ENCODE measurements at regions not wholly inside any gene's neighbourhood (a gene's known extent, or its start where the extent isn't known, plus 50 kb on each side); places are given as distances from the start of the nearest gene placed in this dataset.

DNA sequence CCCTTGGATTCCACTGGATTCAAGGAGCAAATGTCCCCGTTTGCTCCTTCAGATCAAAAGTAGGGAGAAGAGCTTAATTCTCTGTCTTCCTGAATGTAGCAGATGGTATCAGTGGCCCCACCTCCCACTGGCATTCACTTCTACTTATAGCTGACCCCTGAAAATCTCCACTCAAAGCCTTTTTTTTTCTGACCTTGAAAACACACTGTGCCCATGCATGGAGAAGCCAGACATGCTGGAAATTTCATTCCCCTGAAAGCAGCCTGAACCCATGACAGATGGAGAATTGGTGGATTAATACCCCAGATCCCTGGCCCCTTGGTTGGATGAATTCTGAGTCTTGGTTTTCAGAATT lies 76.6 kb upstream of the UBAC2 start:
- no peak overlapping the region for H3K4me3 ChIP-seq (ENCODE audit: low read length)
- DNase-seq (ENCODE audit: low read depth), result no peak
- no peak for TF ChIP-seq CTCF (conservative IDR thresholded peaks at IDR 0.05; ENCODE audit: low read length)

- H3K4me3 ChIP-seq (ENCODE audit: low read length), result no peak overlapping the region
- no peak for TF ChIP-seq CTCF (conservative IDR thresholded peaks at IDR 0.05; ENCODE audit: low read length)
- peak; percentile 54 for DNase-seq (ENCODE audit: low read depth)
Measured at GRCh38 chr13:99124794-99125316, 75.8 kb upstream of the UBAC2 start.

- DNase-seq (ENCODE audit: low read depth), result no peak
- TF ChIP-seq CTCF (conservative IDR thresholded peaks at IDR 0.05; ENCODE audit: low read length), result no peak
- H3K4me3 ChIP-seq (ENCODE audit: low read length), result no peak overlapping the region
Measured at GRCh38 chr13:99125326-99125915, 75.2 kb upstream of the UBAC2 start.

DNA sequence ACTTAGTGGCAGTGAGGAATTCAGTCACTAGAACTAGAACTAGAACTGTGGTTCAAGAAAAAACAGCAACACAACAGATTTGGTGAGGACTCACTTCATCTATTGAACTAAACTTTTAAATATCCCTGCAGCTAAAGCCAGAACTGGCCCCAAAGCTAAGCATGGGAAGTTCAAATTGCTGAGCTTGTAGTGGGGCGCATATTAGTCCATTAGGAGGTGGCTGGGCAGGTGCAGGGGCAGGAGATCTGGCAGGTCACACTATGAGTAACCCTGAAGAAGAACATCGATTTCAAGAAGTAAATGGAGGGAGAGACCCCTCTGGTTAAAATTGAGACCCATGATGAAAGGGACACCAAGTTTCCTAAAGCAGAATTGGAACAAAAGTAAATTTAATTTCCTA lies 73.8 kb upstream of the UBAC2 start:
- no peak for TF ChIP-seq CTCF (conservative IDR thresholded peaks at IDR 0.05; ENCODE audit: low read length)
- H3K4me3 ChIP-seq (ENCODE audit: low read length), result no peak overlapping the region
- no peak for DNase-seq (ENCODE audit: low read depth)

GRCh38 chr13:99129050-99129449 lies 71.6 kb upstream of the UBAC2 start:
- no peak for TF ChIP-seq CTCF (conservative IDR thresholded peaks at IDR 0.05; ENCODE audit: low read length)
- H3K4me3 ChIP-seq (ENCODE audit: low read length), result no peak overlapping the region
- no peak for DNase-seq (ENCODE audit: low read depth)

- TF ChIP-seq CTCF (conservative IDR thresholded peaks at IDR 0.05; ENCODE audit: low read length), result no peak
- no peak for DNase-seq (ENCODE audit: low read depth)
- H3K4me3 ChIP-seq (ENCODE audit: low read length), result no peak overlapping the region
Measured at GRCh38 chr13:99129951-99130350, 70.7 kb upstream of the UBAC2 start.

DNA sequence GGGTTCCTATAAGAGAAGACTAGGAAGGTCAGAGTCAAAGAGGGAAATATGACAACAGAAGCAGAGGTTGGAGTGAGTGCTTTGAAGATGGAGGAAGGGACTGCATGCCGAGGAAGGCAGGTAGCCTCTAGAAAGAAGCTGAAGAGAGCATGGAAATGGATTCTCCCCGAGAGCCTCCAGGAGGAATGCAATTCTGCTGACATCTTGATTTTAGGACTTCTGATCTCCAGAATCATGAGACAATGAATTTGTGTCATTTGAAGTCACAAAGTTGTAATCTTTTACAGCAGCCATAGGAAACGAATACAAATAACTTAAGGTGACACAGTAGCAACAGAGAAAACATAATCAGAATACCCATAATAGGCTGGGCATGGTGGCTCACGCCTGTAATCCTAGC lies 69.2 kb upstream of the UBAC2 start:
- DNase-seq (ENCODE audit: low read depth), result no peak
- no peak overlapping the region for H3K4me3 ChIP-seq (ENCODE audit: low read length)
- TF ChIP-seq CTCF (conservative IDR thresholded peaks at IDR 0.05; ENCODE audit: low read length), result no peak

Data from AG10803 (cell line).